HepG2 (cell line): ENCODE measurements at regions not wholly inside any gene's neighbourhood (a gene's known extent, or its start where the extent isn't known, plus 50 kb on each side); places are given as distances from the start of the nearest gene placed in this dataset.
"Not testable (repeated sequence)": the region's sequence is repeated elsewhere in the genome, so short reads cannot be mapped to it uniquely, and the experiment has no call there.

ENCODE experiments used
- CTCF ChIP-seq: sonication (generic); formaldehyde crosslinking; IDR thresholded peaks from 2 replicates; pipeline ENCODE4 v1.5.0; 2020; ENCODE audit warnings: mild to moderate bottlenecking, missing genetic modification reagents, moderate library complexity
- HIVEP1 ChIP-seq: sonication (generic); formaldehyde crosslinking; IDR thresholded peaks from 2 replicates; pipeline ENCODE4 v1.4.0; 2020; ENCODE audit warnings: mild to moderate bottlenecking, missing genetic modification reagents
- HMGXB4 ChIP-seq, 2 experiments: sonication (generic) in 1 of 2; formaldehyde crosslinking in 1 of 2; IDR thresholded peaks; 2 replicates each; pipeline versions ENCODE4 v1.4.0 to v1.6.1; 2018 to 2020; ENCODE audit warnings: missing genetic modification reagents in 2 of 2, borderline replicate concordance in 1 of 2, low read depth in 1 of 2, mild to moderate bottlenecking in 1 of 2, missing biosample characterization in 1 of 2
- MED1 ChIP-seq: sonication (generic); formaldehyde crosslinking; IDR thresholded peaks from 2 replicates; pipeline ENCODE4 v1.4.0; 2020; ENCODE audit warnings: missing genetic modification reagents
- NFIC ChIP-seq: IDR thresholded peaks from 2 replicates; pipeline ENCODE4 v1.6.1; 2012; ENCODE audit warnings: mild to moderate bottlenecking, low read length, inconsistent platforms
- POLR2AphosphoS5 ChIP-seq: IDR thresholded peaks from 2 replicates; pipeline ENCODE4 v1.6.1; 2012; ENCODE audit warnings: low read depth, low read length
- ZFP1 ChIP-seq: IDR thresholded peaks from 2 replicates; pipeline ENCODE4 v1.6.1; 2016
- ZNF282 ChIP-seq: fragments of 450-650 bp; IDR thresholded peaks from 2 replicates; pipeline ENCODE4 v1.6.1; 2018; ENCODE audit not compliant: partially characterized antibody

GRCh38 chr4:9595531-9595930 is 151.3 kb downstream of the DEFB131A start:
- TF ChIP-seq HIVEP1 (CRISPR knock-in tag); MED1 (CRISPR knock-in tag); HMGXB4 (CRISPR knock-in tag; IDR thresholded peaks at IDR 0.05; ENCODE audit: borderline replicate concordance in 1 of 2, low read depth in 1 of 2); CTCF (CRISPR knock-in tag); ZNF282; NFIC; POLR2AphosphoS5; ZFP1 (CRISPR knock-in tag): not testable (repeated sequence)
